ENCODE measurements at regions not wholly inside any gene's neighbourhood (a gene's known extent, or its start where the extent isn't known, plus 50 kb on each side); places are given as distances from the start of the nearest gene placed in this dataset.

GRCh38 chr6:168929871-168930450, 323.7 kb downstream of the THBS2 start:
- no peak for DNase-seq (ENCODE audit: insufficient read length, low spot score)
- TF ChIP-seq POLR2A (IDR thresholded peaks at IDR 0.05; ENCODE audit: low read depth, low read length) = no peak
- TF ChIP-seq TAF1 (IDR thresholded peaks at IDR 0.05; ENCODE audit: low read depth, low read length) = no peak
- TF ChIP-seq POLR2AphosphoS5 (IDR thresholded peaks at IDR 0.05; ENCODE audit: low read depth, low read length) = no peak
- no peak for TF ChIP-seq PAX5 (IDR thresholded peaks at IDR 0.05; ENCODE audit: insufficient read depth, low read length, severe bottlenecking)
- TF ChIP-seq SPI1 (IDR thresholded peaks at IDR 0.05; ENCODE audit: low read depth, low read length) = no peak
- no peak for TF ChIP-seq POU2F2 (IDR thresholded peaks at IDR 0.05; ENCODE audit: low read depth, low read length)
- no peak for FAIRE-seq

- FAIRE-seq (no peak), DNase-seq (ENCODE audit: insufficient read length, low spot score) (no peak)
- TF ChIP-seq PAX5 (IDR thresholded peaks at IDR 0.05; ENCODE audit: insufficient read depth, low read length, severe bottlenecking) (no peak), POLR2A (IDR thresholded peaks at IDR 0.05; ENCODE audit: low read depth, low read length) (no peak), POLR2AphosphoS5 (IDR thresholded peaks at IDR 0.05; ENCODE audit: low read depth, low read length) (no peak), POU2F2 (IDR thresholded peaks at IDR 0.05; ENCODE audit: low read depth, low read length) (no peak), TAF1 (IDR thresholded peaks at IDR 0.05; ENCODE audit: low read depth, low read length) (no peak), SPI1 (IDR thresholded peaks at IDR 0.05; ENCODE audit: low read depth, low read length) (no peak)
Measured at GRCh38 chr6:168928012-168928411, 325.6 kb downstream of the THBS2 start.

GRCh38 chr6:168927026-168927425, 326.6 kb downstream of the THBS2 start:
- no peak for DNase-seq (ENCODE audit: insufficient read length, low spot score)
- TF ChIP-seq POLR2A (IDR thresholded peaks at IDR 0.05; ENCODE audit: low read depth, low read length) = no peak
- no peak for TF ChIP-seq POU2F2 (IDR thresholded peaks at IDR 0.05; ENCODE audit: low read depth, low read length)
- no peak for TF ChIP-seq POLR2AphosphoS5 (IDR thresholded peaks at IDR 0.05; ENCODE audit: low read depth, low read length)
- no peak for TF ChIP-seq PAX5 (IDR thresholded peaks at IDR 0.05; ENCODE audit: insufficient read depth, low read length, severe bottlenecking)
- no peak for TF ChIP-seq TAF1 (IDR thresholded peaks at IDR 0.05; ENCODE audit: low read depth, low read length)
- TF ChIP-seq SPI1 (IDR thresholded peaks at IDR 0.05; ENCODE audit: low read depth, low read length) = no peak
- FAIRE-seq = no peak

GRCh38 chr6:168926306-168926705, 327.3 kb downstream of the THBS2 start:
- DNase-seq (ENCODE audit: insufficient read length, low spot score) (no peak), FAIRE-seq (no peak)
- TF ChIP-seq POLR2AphosphoS5 (IDR thresholded peaks at IDR 0.05; ENCODE audit: low read depth, low read length) (no peak), POU2F2 (IDR thresholded peaks at IDR 0.05; ENCODE audit: low read depth, low read length) (no peak), POLR2A (IDR thresholded peaks at IDR 0.05; ENCODE audit: low read depth, low read length) (no peak)

- TF ChIP-seq PAX5 (IDR thresholded peaks at IDR 0.05; ENCODE audit: insufficient read depth, low read length, severe bottlenecking) (no peak), POLR2AphosphoS5 (IDR thresholded peaks at IDR 0.05; ENCODE audit: low read depth, low read length) (no peak)
- DNase-seq (ENCODE audit: insufficient read length, low spot score) (no peak), FAIRE-seq (no peak)
Measured at GRCh38 chr6:168925671-168926070, 328.0 kb downstream of the THBS2 start.

GRCh38 chr6:168923171-168923570, 330.5 kb downstream of the THBS2 start:
- TF ChIP-seq POLR2A (IDR thresholded peaks at IDR 0.05; ENCODE audit: low read depth, low read length) (no peak), TAF1 (IDR thresholded peaks at IDR 0.05; ENCODE audit: low read depth, low read length) (no peak), SPI1 (IDR thresholded peaks at IDR 0.05; ENCODE audit: low read depth, low read length) (no peak), PAX5 (IDR thresholded peaks at IDR 0.05; ENCODE audit: insufficient read depth, low read length, severe bottlenecking) (no peak), POU2F2 (IDR thresholded peaks at IDR 0.05; ENCODE audit: low read depth, low read length) (no peak)
- FAIRE-seq = no peak
- no peak for DNase-seq (ENCODE audit: insufficient read length, low spot score)

GRCh38 chr6:168922436-168922835, 331.2 kb downstream of the THBS2 start:
- DNase-seq (ENCODE audit: insufficient read length, low spot score) = no peak
- no peak for FAIRE-seq
- TF ChIP-seq PAX5 (IDR thresholded peaks at IDR 0.05; ENCODE audit: insufficient read depth, low read length, severe bottlenecking) (no peak), TAF1 (IDR thresholded peaks at IDR 0.05; ENCODE audit: low read depth, low read length) (no peak), SPI1 (IDR thresholded peaks at IDR 0.05; ENCODE audit: low read depth, low read length) (no peak), POU2F2 (IDR thresholded peaks at IDR 0.05; ENCODE audit: low read depth, low read length) (no peak), POLR2A (IDR thresholded peaks at IDR 0.05; ENCODE audit: low read depth, low read length) (no peak), POLR2AphosphoS5 (IDR thresholded peaks at IDR 0.05; ENCODE audit: low read depth, low read length) (no peak)

GRCh38 chr6:168920289-168920688, 333.4 kb downstream of the THBS2 start:
- FAIRE-seq (no peak), DNase-seq (ENCODE audit: insufficient read length, low spot score) (no peak)
- no peak for TF ChIP-seq POU2F2 (IDR thresholded peaks at IDR 0.05; ENCODE audit: low read depth, low read length)
- TF ChIP-seq POLR2AphosphoS5 (IDR thresholded peaks at IDR 0.05; ENCODE audit: low read depth, low read length) = no peak
- TF ChIP-seq POLR2A (IDR thresholded peaks at IDR 0.05; ENCODE audit: low read depth, low read length) = no peak
- TF ChIP-seq PAX5 (IDR thresholded peaks at IDR 0.05; ENCODE audit: insufficient read depth, low read length, severe bottlenecking) = no peak
- TF ChIP-seq SPI1 (IDR thresholded peaks at IDR 0.05; ENCODE audit: low read depth, low read length) = no peak

- DNase-seq (ENCODE audit: insufficient read length, low spot score) = no peak
- no peak for TF ChIP-seq POLR2A (IDR thresholded peaks at IDR 0.05; ENCODE audit: low read depth, low read length)
- no peak for TF ChIP-seq SPI1 (IDR thresholded peaks at IDR 0.05; ENCODE audit: low read depth, low read length)
- TF ChIP-seq TAF1 (IDR thresholded peaks at IDR 0.05; ENCODE audit: low read depth, low read length) = no peak
- no peak for TF ChIP-seq PAX5 (IDR thresholded peaks at IDR 0.05; ENCODE audit: insufficient read depth, low read length, severe bottlenecking)
- TF ChIP-seq POU2F2 (IDR thresholded peaks at IDR 0.05; ENCODE audit: low read depth, low read length) = no peak
- TF ChIP-seq POLR2AphosphoS5 (IDR thresholded peaks at IDR 0.05; ENCODE audit: low read depth, low read length) = no peak
- no peak for FAIRE-seq
Measured at GRCh38 chr6:168919470-168920179, 334.0 kb downstream of the THBS2 start.
